HG02885 (cell line): ENCODE measurements at regions not wholly inside any gene's neighbourhood (a gene's known extent, or its start where the extent isn't known, plus 50 kb on each side); places are given as distances from the start of the nearest gene placed in this dataset.
"Not testable (repeated sequence)": the region's sequence is repeated elsewhere in the genome, so short reads cannot be mapped to it uniquely, and the experiment has no call there.

Experiments
- ATAC-seq: cut with Tn5 transposase; IDR thresholded peaks from one replicate; pipeline ENCODE4 v1.9.1; 2021; ENCODE audit warnings: mild to moderate bottlenecking; ENCODE audit not compliant: unreplicated experiment, poor library complexity

GRCh38 chrX:151042842-151043241 is 59.7 kb downstream of the HMGB3 start:
- ATAC-seq, result no peak

GRCh38 chrX:151066373-151066772 is 83.2 kb downstream of the HMGB3 start:
- not testable (repeated sequence) for ATAC-seq

GRCh38 chrX:151073767-151074166 is 90.6 kb downstream of the HMGB3 start:
- no peak for ATAC-seq

DNA sequence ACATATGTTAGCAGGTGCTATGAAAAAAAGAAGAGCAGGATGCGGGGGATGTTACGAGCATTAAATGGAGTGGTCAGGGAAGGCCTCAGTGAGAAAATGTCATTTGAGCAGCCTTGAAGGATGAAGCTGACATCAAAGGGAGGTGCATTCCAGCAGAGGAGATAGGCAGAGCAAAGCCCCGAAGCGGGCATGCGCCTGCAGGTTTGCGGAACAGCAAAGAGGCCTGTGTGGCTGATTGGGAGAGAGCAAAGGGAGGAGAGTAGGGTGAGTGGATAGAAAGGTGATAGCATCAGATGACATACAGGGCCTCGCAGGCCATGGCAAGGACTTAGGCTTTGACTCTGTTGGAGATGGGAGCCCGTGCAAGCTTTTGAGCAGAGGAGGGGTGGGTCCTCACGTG is 95.4 kb upstream of the GPR50 start:
- no peak for ATAC-seq

GRCh38 chrX:151082077-151082948 is 94.1 kb upstream of the GPR50 start:
- peak; percentile 96 for ATAC-seq

DNA sequence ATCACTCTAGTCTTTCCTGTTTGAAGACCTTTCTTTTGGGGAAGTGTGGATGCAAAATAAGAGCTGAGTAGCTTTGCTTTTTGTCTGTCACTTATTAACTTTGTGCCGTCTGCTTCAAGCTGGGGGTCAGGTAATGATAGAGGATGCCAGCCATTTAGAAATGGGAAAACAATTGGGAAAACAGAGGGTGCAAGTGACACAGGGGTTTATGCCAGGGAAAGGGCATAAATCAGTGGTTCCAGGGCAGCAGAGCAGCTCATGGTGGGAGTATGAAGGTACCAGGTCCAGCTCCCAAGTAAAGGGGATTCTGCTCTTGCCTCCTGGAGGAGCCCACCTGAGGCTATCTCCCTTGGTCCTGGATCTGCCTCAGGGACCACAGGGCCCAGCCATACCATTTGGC is 91.9 kb upstream of the GPR50 start:
- ATAC-seq, result no peak

- ATAC-seq, result no peak
Observed at GRCh38 chrX:151085207-151085606, 91.2 kb upstream of the GPR50 start.

DNA sequence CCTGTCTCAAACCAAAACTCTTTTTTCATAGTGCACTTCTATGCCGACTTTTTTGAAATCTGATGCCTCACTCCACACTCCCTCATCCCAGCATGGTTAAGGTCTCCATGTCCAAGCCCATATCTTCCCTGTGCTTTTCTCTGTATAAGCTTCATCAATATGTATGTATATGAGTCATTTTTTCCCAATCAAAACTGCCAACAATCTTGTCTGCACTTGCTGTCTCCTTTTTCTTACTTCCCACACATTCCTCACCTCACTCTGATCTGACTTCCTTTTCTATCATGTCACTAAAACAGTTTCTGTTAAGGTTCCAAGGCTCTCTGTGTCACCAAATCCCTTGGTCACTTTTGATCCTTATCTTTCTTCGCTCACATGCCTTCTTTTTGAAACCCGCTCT is 88.2 kb upstream of the GPR50 start:
- ATAC-seq, result no peak

DNA sequence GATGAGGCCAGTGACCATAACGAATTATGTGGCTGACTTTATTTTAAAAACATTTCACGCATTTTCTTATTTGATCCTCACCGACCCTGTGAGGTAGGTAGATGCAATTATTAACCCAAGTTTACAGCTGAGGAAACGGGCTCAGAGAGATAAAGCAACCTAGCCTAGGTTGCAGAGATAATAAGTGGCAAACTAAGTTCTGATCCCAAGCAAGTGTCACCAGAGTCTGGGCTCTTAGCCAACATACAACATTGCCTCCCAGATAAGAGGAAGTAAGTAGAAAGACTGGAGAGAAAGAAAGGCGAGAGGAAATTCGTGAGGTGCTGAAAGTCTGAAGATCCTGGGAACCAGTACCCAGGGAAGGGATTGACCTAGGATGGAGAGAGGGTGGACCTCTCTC is 77.4 kb upstream of the GPR50 start:
- ATAC-seq, result no peak

DNA sequence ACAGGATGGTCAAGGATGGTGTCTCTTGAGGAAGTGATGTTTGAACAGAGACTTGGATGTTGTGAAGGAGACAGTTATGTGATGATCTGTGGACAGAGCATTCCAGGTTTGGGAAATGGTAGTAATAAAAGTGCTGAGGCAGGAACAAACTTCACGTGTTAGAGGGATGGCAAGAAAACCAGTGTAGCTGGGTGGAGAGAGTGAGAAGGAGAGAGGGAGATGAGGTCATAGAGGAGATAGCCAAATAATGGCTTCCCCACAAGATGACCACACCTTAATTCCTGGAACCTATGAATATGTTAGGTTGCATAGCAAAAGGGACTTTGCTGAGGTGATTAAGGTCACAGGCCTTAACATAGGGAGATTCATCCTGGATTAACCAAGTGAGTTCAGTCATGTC is 75.6 kb upstream of the GPR50 start:
- ATAC-seq, result no peak

DNA sequence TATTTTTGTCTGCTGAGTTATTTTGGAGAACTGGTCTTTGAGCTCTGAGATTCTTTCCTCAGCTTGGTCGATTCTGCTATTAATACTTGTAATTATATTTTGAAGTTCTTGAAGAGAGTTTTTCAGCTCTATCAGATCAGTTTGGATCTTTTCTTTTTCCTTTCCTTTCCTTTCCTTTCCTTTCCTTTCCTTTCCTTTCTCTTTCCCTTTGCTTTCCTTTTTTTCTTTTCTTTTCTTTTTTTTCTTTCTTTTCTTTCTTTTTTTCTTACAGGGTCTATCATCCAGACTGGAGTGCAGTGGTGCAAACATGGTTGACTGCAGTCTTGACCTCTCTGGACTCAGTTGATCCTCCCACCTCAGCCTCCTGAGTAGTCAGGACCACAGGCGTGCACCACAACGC is 63.2 kb upstream of the GPR50 start:
- not testable (repeated sequence) for ATAC-seq
